Astrocyte of the spinal cord (primary cell): ENCODE measurements at regions not wholly inside any gene's neighbourhood (a gene's known extent, or its start where the extent isn't known, plus 50 kb on each side); places are given as distances from the start of the nearest gene placed in this dataset.

Source experiments
- DNase-seq: peaks from one replicate; pipeline ENCODE4 v3.0.0; 2011; ENCODE audit warnings: low read depth, low spot score
- H3K4me3 ChIP-seq: 2 replicates; pipeline ENCODE4 v1.5.1; 2011; ENCODE audit warnings: low read depth, mild to moderate bottlenecking, low read length, moderate library complexity
- CTCF ChIP-seq: IDR thresholded peaks from 2 replicates; pipeline ENCODE4 v1.5.1; 2012; ENCODE audit warnings: low read depth, mild to moderate bottlenecking, low read length, inconsistent platforms
- in situ Hi-C: cut with HindIII; loops from 2 replicates; pipeline ENCODE4 v1.10.0; 2017; ENCODE audit warnings: low sequenced_read_pairs

GRCh38 chr14:53879022-53879686 lies 77.5 kb downstream of the BMP4 start:
- no peak for DNase-seq
- TF ChIP-seq CTCF: no peak
- in situ Hi-C loops: no loop called here
- no peak overlapping the region for H3K4me3 ChIP-seq

GRCh38 chr14:53875324-53875897 lies 81.2 kb downstream of the BMP4 start:
- no peak overlapping the region for H3K4me3 ChIP-seq
- in situ Hi-C loops: no loop called here
- no peak for TF ChIP-seq CTCF
- DNase-seq: no peak

DNA sequence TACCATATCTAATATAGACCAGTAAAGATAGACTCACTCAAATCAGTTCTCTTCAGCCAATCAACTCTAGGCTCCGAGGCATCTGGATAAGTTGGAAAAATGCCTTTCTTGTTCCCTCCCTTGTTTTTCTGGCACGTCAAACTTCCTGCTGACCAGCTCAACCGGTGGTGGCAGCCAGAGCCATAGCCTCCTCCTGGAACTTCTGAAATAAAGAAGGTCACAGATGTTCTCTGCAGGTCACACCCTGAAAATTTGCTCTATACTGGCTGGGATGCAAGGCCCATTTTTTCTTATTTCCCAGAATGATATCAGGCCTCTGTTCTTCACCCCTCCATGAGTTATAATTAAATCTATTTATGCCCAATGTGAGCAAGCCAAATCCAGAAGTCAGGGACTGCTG lies 81.9 kb downstream of the BMP4 start:
- DNase-seq: no peak
- no peak overlapping the region for H3K4me3 ChIP-seq
- in situ Hi-C loops: no loop called here
- no peak for TF ChIP-seq CTCF

DNA sequence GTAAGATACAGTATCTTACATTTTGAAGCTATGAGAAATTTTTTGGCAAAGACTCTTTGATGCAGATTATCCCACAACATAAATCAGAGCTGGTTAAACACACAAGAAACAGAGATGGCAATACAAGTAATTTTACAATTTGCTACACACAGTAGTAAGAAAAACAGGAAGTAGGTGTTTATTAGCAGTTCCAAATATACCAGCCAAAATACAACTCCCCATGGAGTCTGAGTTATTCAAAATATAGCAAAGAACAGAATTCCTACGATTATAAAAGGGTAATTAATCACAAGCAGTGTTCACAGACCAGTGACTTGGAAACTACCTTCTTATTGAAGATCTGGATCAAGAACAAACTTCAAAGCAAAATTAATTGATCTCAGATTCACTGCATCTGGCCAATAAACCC lies 83.9 kb downstream of the BMP4 start:
- DNase-seq: no peak
- in situ Hi-C loops: no loop called here

GRCh38 chr14:53871951-53872350 lies 84.7 kb downstream of the BMP4 start:
- in situ Hi-C loops: no loop called here
- H3K4me3 ChIP-seq: no peak overlapping the region
- DNase-seq: no peak
- no peak for TF ChIP-seq CTCF

More for the DNA sequence above, 83.9 kb downstream of the BMP4 start:
- no peak overlapping the region for H3K4me3 ChIP-seq
- TF ChIP-seq CTCF: no peak

DNA sequence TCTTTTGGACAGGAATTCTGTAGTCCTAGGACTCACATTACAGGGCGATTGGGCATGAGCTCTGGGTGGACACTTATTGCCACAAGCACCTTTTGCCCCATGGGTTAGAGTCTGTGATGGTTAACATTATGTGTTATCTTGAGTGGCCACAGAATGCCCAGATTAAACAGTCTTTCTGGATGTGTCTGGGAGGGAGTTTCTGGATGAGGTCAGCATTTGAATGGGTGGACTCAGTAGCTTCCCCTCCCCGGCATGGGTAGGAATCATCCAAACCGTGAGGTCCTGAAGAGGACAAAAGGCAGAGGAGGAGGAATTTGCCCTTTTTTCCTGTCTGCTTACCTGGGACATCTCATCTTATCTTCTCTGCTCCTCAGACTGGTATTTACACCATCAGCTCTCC lies 85.6 kb downstream of the BMP4 start:
- no peak overlapping the region for H3K4me3 ChIP-seq
- DNase-seq: no peak
- TF ChIP-seq CTCF: no peak
- in situ Hi-C loops: no loop called here

GRCh38 chr14:53865711-53866110 lies 90.9 kb downstream of the BMP4 start:
- TF ChIP-seq CTCF: no peak
- H3K4me3 ChIP-seq: no peak overlapping the region
- in situ Hi-C loops: no loop called here
- DNase-seq: no peak
